ENCODE measurements at regions not wholly inside any gene's neighbourhood (a gene's known extent, or its start where the extent isn't known, plus 50 kb on each side); places are given as distances from the start of the nearest gene placed in this dataset.

DNA sequence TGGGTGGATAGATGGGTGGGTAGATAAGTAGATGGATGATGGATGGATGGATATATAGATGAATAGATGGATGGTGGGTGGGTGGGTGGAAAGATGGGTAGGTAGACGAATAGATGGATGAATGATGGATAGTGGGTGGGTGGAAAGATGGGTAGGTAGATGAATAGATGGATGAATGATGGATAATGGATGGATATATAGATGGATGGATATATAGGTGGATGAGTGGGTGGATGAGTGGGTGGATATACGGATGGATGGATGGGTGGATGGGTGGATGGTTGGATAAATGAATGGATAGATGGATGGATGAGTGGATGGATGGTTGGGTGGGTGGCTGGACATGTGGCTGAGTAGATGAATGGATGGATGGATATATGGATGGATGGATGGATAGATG lies 53.1 kb upstream of the THY1 start:
- H3K4me1 ChIP-seq (ENCODE audit: insufficient read depth, low read length): no peaks in the 10 kb centered on the region; the same call in 1 of the 2 replicates
- H3K27ac ChIP-seq (ENCODE audit: low read length): no peak overlapping the region
- no peak overlapping the region for H3K4me3 ChIP-seq (ENCODE audit: low read length)
- H3K9ac ChIP-seq (ENCODE audit: low read depth, low read length): no peak overlapping the region
- H3K27me3 ChIP-seq (ENCODE audit: insufficient read depth, low read length): no peaks in the 10 kb centered on the region
- H3K9me3 ChIP-seq (ENCODE audit: insufficient read depth, low read depth, low read length): no peaks in the 10 kb centered on the region
- no peaks in the 10 kb centered on the region for H3K36me3 ChIP-seq (ENCODE audit: insufficient read depth, low read depth, low read length)

GRCh38 chr11:119474682-119475596 lies 52.0 kb upstream of the THY1 start:
- Histone ChIP-seq H3K27ac (ENCODE audit: low read length) (no peak overlapping the region), H3K27me3 (ENCODE audit: insufficient read depth, low read length) (no peaks in the 10 kb centered on the region), H3K4me1 (ENCODE audit: insufficient read depth, low read length) (no peaks in the 10 kb centered on the region; the same call in 1 of the 2 replicates), H3K9me3 (ENCODE audit: insufficient read depth, low read depth, low read length) (no peaks in the 10 kb centered on the region), H3K36me3 (ENCODE audit: insufficient read depth, low read depth, low read length) (no peaks in the 10 kb centered on the region), H3K9ac (ENCODE audit: low read depth, low read length) (no peak overlapping the region), H3K4me3 (ENCODE audit: low read length) (no peak overlapping the region)

DNA sequence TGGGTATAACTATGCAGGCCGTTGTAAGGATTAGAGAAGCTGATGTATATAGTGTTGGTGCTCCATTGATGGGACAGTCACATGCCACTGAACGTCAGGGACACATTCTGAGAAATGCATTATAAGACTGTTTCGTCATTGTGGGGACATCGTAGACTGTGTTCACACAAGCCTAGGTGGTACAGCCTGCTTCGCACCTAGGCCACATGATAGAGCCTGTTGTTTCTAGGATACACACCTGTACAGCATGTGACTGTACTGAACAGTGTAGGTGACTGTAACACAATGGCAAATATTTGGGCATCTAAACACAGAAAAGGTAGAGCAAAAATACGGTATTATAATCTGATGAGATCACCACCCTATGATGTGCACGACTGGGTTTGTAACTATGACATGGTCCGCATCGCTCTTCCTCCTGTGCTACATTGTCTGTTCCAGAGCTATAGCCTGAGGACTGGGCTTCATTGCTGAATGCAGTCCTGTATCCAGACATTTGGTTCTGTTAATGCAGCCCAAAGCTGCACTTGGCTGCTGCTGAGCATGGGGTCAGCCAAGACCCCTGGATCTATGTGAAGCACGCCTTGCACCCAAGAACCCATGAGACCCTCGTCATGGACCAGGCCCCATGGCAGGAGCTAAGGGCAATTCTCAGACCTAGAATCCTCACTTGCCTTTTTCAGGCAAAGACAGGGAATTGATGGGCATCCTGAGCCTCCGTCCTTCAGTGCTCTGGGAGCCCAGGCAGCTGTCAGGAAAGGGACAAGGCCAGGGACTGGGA lies 51.1 kb upstream of the THY1 start:
- no peaks in the 10 kb centered on the region for H3K27me3 ChIP-seq (ENCODE audit: insufficient read depth, low read length)
- H3K4me3 ChIP-seq (ENCODE audit: low read length): no peak overlapping the region
- no peak overlapping the region for H3K27ac ChIP-seq (ENCODE audit: low read length)
- H3K9me3 ChIP-seq (ENCODE audit: insufficient read depth, low read depth, low read length): no peaks in the 10 kb centered on the region
- H3K36me3 ChIP-seq (ENCODE audit: insufficient read depth, low read depth, low read length): no peaks in the 10 kb centered on the region
- H3K9ac ChIP-seq (ENCODE audit: low read depth, low read length): no peak overlapping the region
- H3K4me1 ChIP-seq (ENCODE audit: insufficient read depth, low read length): no peaks in the 10 kb centered on the region; the same call in 1 of the 2 replicates

- no peaks in the 10 kb centered on the region for H3K36me3 ChIP-seq (ENCODE audit: insufficient read depth, low read depth, low read length)
- no peak overlapping the region for H3K27ac ChIP-seq (ENCODE audit: low read length)
- H3K4me3 ChIP-seq (ENCODE audit: low read length): no peak overlapping the region
- no peaks in the 10 kb centered on the region for H3K9me3 ChIP-seq (ENCODE audit: insufficient read depth, low read depth, low read length)
- H3K4me1 ChIP-seq (ENCODE audit: insufficient read depth, low read length): no peaks in the 10 kb centered on the region; the same call in 1 of the 2 replicates
- H3K27me3 ChIP-seq (ENCODE audit: insufficient read depth, low read length): no peaks in the 10 kb centered on the region
- no peak overlapping the region for H3K9ac ChIP-seq (ENCODE audit: low read depth, low read length)
These were observed 50.3 kb upstream of the THY1 start for GRCh38 chr11:119473226-119473625.

- Histone ChIP-seq H3K4me3 (ENCODE audit: low read length) (no peak overlapping the region), H3K27me3 (ENCODE audit: insufficient read depth, low read length) (no peaks in the 10 kb centered on the region), H3K27ac (ENCODE audit: low read length) (no peak overlapping the region), H3K36me3 (ENCODE audit: insufficient read depth, low read depth, low read length) (no peaks in the 10 kb centered on the region), H3K4me1 (ENCODE audit: insufficient read depth, low read length) (no peaks in the 10 kb centered on the region; the same call in 1 of the 2 replicates), H3K9me3 (ENCODE audit: insufficient read depth, low read depth, low read length) (no peaks in the 10 kb centered on the region), H3K9ac (ENCODE audit: low read depth, low read length) (no peak overlapping the region)
These were observed 49.9 kb upstream of the THY1 start for GRCh38 chr11:119472856-119473222.

Data from iPS-20b (cell line).